ENCODE measurements at regions not wholly inside any gene's neighbourhood (a gene's known extent, or its start where the extent isn't known, plus 50 kb on each side); places are given as distances from the start of the nearest gene placed in this dataset.

DNA sequence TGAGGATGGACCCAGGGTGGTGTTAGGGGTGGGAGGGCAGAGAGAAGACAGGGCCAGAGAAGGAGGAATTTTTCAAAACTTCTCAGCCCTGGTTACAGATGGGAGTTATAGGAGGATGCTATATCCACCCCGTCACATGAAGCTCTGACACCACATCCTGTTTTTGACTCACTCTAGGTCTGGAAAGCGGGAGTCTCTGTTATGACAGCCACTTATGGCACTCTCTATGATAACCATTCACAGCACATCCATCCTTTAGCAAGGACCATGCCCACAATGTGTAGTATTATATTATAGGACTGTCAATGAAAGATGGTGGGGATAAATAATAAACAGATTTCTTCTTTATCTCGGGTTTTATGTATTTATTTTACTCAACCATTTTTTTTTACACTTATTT is 461.2 kb downstream of the CDH2 start:
- TF ChIP-seq, protein P1, sequence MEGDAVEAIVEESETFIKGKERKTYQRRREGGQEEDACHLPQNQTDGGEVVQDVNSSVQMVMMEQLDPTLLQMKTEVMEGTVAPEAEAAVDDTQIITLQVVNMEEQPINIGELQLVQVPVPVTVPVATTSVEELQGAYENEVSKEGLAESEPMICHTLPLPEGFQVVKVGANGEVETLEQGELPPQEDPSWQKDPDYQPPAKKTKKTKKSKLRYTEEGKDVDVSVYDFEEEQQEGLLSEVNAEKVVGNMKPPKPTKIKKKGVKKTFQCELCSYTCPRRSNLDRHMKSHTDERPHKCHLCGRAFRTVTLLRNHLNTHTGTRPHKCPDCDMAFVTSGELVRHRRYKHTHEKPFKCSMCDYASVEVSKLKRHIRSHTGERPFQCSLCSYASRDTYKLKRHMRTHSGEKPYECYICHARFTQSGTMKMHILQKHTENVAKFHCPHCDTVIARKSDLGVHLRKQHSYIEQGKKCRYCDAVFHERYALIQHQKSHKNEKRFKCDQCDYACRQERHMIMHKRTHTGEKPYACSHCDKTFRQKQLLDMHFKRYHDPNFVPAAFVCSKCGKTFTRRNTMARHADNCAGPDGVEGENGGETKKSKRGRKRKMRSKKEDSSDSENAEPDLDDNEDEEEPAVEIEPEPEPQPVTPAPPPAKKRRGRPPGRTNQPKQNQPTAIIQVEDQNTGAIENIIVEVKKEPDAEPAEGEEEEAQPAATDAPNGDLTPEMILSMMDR (conservative IDR thresholded peaks at IDR 0.05), result no peak
- H3K23ac ChIP-seq (ENCODE audit: insufficient read length, low read depth, low read length), result no peak overlapping the region
- no peak overlapping the region for H2BK20ac ChIP-seq (ENCODE audit: low read depth, low read length, poor library complexity, severe bottlenecking)
- H4K8ac ChIP-seq (replicated peaks; ENCODE audit: insufficient read length, low read depth, low read length), result no peak overlapping the region
- Mint-ChIP-seq H3K4me3 (no peak overlapping the region), H3K27me3 (ENCODE audit: low read depth) (no peaks in the 10 kb centered on the region), H3K4me1 (peaks cover 75% of the 10 kb centered on the region in 2 experiments), H3K36me3 (ENCODE audit: insufficient read depth in 1 of 3, low read depth in 3 of 3) (peaks cover 0 to under 1% (median 0%) of the 10 kb centered on the region in 3 experiments; a peak in 2 of 7 replicates), H3K9me3 (no peaks in the 10 kb centered on the region; a peak in 3 of 5 replicates), H3K27ac (peak overlapping the region in 1 of 3 experiments; percentile 50; a peak in 1 of 7 replicates)
- H3K79me1 ChIP-seq (ENCODE audit: insufficient read depth, low read depth, low read length, poor library complexity, severe bottlenecking), result no peaks in the 10 kb centered on the region
- H3K23me2 ChIP-seq (ENCODE audit: insufficient read length, low read depth, low read length, poor library complexity, severe bottlenecking), result no peaks in the 10 kb centered on the region
- no peaks in the 10 kb centered on the region for H3K9me3 ChIP-seq (ENCODE audit: control insufficient read depth, low read depth, low read length)
- H3K4me2 ChIP-seq (ENCODE audit: insufficient read depth, insufficient read length, low read length), result no peak overlapping the region
- H2AK5ac ChIP-seq (ENCODE audit: insufficient read length, low read length), result no peak overlapping the region
- H3K14ac ChIP-seq (ENCODE audit: insufficient read depth, low read length), result no peak overlapping the region
- H2BK120ac ChIP-seq (ENCODE audit: low read depth, low read length, poor library complexity, severe bottlenecking), result no peak overlapping the region
- no peak for DNase-seq
- no peak overlapping the region for H2BK15ac ChIP-seq (ENCODE audit: low read depth, low read length)
- no CpG with 5 or more reads among the region's 3 CpGs for WGBS (ENCODE audit: extremely low coverage, insufficient read length, low lambda C conversion rate)
- H3K4me1 ChIP-seq (ENCODE audit: insufficient read depth, low read length), result peaks cover 25% of the 10 kb centered on the region
- no peak overlapping the region for H4K5ac ChIP-seq (ENCODE audit: insufficient read length, low read depth, low read length)
- no peaks in the 10 kb centered on the region for H4K20me1 ChIP-seq (ENCODE audit: control insufficient read depth, insufficient read depth, insufficient read length)
- no peak overlapping the region for H3K18ac ChIP-seq (ENCODE audit: insufficient read length, low read depth, low read length)
- no peak overlapping the region for H2AFZ ChIP-seq (ENCODE audit: low read length)
- H3K56ac ChIP-seq (ENCODE audit: insufficient read length, low read depth, low read length), result no peak overlapping the region
- H3T11ph ChIP-seq (ENCODE audit: low read length), result no peak overlapping the region
- no peaks in the 10 kb centered on the region for H3K79me2 ChIP-seq (ENCODE audit: insufficient read depth, low read length)
- H3K9ac ChIP-seq (ENCODE audit: extremely low read depth, insufficient read length, low read length), result no peak overlapping the region
- no peak overlapping the region for H2BK12ac ChIP-seq (ENCODE audit: insufficient read length, low read depth, low read length)
- H3K27me3 ChIP-seq (ENCODE audit: insufficient read depth, low read length), result no peaks in the 10 kb centered on the region
- H2BK5ac ChIP-seq (ENCODE audit: insufficient read length, low read length), result no peak overlapping the region
- H3K27ac ChIP-seq (ENCODE audit: insufficient read length, low read depth, low read length), result no peak overlapping the region
- no peak overlapping the region for H4K91ac ChIP-seq (ENCODE audit: insufficient read length, low read depth, low read length)
- no peak overlapping the region for H3K4ac ChIP-seq (ENCODE audit: low read depth, low read length)
